NCI-H345 (cell line): ENCODE measurements at regions not wholly inside any gene's neighbourhood (a gene's known extent, or its start where the extent isn't known, plus 50 kb on each side); places are given as distances from the start of the nearest gene placed in this dataset.

ENCODE experiments used
- DNase-seq: peaks from one replicate; lab custom pipeline; 2025; lab: John Stamatoyannopoulos, UW

DNA sequence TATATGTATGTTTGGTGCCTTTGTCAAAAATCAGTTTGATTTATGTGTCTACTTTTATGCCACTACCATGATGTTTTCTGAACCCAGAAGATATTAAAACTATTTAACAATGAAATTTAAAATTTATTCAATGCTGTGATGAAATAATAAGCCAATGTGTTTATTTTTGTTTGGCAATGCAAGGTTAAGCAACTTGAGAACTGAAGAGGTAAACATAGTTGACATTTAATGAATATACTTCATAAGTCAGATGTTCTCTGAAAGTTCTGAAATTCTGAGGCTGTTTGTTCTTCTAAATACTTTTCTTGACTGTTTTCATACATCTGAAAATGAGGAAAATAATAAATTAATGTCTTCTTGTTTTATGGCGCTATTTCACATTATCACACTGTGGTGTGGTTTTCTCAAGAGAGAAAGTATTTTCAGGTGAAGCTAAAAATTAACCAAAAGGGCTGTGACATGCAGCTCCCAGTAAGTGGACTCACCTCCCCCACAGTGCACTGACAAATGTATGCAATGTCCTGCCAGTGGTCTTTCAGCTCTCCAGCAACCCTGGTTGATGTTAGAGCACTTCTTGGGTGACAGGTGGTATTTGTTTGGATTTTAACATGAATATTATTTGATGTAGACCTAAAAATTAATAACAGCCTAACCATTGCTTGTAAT, 863.6 kb upstream of the SALL3 start:
- DNase-seq: no peak

DNA sequence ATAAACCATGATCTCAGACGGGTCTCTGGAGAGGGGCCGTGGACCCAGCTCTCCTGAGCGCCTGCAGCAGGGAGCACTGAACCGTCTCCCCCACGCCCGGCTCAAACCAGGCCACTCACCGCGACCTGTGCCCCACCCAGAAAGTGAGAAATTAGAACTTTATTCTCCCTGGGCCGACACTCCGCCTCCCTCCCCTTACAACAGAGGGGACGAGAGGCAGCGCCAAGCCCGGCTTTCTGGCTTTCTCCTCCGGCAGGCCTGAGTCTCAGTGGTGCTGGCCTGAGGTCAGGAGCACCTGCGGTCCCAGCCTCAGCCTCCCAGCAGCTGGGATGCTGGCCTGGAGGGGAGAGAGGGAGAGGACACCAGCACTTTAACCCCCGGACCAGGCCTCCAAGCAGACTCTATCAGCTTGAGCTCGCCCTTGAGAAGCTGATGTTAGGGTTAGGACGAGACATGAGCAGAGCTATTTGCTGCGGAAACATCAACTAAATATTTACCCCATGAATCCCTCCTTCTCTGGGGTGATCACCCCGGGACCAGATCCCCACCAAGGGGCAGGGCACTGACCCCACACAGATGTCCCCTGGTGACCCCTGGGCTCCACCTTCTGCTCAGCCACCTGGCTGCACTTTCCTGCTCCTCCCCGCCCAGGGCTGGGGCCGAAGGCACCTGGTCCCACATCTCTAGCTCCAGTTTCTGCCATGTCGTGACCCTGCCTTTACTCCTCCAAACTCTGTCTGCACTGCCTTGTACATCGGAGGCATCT, 856.3 kb upstream of the SALL3 start:
- DNase-seq: no peak

DNA sequence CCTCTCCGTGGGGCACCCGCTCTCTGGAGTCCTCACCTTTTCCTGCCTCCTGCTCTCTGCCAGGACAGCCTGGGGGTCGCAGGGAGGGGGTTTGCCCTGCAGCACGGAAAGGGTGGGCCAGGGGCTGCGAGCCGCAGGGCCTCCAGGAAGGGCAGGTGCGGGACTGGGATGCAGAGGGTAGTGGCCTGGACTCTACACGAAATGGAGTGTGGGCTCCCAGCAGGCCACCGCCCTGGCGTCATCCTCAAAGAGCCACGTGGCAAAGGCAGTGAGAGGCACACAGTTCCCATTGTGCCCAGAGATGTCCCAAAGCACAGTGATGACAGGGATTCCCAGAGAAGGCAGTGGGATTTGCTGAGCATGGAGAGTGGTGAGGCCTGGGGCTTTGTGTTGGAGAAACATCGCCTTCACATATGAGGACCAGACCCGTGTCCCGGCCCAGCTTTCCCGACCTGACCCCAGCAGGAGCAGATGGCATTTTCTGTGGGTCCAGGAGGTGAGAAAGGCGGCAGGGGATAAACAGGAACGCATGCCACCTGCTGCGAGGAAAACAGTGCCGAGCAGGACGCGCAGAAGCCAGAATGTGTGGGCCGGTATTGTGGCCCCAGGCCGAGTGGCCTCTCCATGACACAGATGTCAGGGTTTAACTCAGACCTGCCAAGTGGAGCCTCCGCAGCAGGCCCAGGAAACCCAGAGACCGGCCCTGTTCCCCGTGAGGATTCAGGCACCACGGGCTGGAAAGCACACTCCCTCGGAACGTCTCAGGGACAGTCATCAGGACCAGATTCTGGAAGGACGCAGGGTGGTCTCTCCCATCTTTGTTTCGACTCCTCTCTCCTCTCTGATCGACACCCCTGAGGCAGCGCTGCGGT, 855.5 kb upstream of the SALL3 start:
- no peak for DNase-seq

DNA sequence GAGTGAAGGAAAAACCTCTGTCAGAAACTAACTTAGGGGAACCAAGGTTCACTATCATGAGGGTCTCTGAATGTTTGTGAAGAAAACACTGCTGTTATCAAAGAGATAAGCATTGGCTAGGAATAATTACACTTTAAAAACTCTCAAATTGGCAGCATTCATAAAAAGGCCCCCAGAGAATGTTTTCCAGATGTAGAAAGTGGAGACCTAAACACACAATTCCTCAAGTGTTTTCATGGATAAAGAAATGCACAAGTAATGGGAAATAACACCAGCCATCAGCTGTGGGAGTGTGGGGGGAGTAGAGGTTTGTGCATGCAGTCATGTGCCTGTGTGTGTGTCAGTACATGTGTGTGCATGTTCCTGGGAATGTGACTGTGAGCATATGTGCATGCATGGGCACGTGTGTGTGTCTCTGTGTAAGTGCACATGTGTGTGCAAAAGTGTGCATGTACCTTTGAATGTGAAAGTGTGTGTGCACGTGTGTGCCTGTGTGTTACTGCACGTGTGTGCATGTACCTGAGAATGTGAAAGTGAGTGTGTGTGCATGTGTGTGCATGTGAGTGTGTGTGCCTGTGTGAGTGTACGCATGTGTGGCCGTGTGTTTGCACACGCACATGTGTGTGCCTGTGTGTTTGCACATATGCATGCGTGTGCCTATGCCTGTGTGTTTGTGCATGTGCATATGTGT, 854.3 kb upstream of the SALL3 start:
- DNase-seq: no peak

DNA sequence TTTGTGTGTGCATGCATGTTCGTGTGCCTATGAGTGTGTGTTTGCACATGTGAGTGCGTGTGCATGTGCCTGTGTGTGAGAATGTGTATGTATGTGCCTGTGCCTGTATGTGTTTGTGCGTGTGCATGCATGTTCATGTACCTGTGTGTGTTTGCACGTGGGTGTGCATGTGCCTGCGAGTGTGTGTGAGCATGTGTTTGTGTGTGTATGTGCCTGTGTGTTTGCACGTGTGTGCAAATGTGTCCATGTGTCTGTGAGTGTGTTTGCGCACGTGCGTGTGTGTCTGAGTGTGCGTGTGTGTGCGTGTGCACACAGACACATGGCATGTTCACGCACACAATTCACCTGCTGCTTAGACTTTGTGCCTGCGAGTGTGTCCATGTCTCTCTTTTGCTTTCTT, 853.5 kb upstream of the SALL3 start:
- no peak for DNase-seq

DNA sequence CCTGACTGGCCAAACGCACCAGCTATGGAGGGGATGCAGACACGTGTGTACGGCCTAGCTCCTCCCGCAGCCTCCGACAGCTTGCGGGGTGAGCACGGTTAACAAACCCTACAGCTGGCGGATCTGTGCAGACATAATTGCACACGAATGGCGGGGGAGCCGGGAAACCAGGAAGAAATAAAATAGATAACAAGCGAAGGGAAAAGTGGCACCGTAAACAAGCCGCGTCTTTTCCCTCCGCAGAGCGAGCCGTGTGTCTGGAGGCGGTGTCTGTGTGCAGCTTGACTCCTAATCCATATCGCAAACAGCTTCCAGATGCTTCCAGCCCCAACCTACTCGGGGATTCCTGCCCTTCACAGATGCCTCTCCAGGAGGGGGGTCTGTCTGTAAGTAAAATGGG, 853.1 kb upstream of the SALL3 start:
- DNase-seq: no peak

DNA sequence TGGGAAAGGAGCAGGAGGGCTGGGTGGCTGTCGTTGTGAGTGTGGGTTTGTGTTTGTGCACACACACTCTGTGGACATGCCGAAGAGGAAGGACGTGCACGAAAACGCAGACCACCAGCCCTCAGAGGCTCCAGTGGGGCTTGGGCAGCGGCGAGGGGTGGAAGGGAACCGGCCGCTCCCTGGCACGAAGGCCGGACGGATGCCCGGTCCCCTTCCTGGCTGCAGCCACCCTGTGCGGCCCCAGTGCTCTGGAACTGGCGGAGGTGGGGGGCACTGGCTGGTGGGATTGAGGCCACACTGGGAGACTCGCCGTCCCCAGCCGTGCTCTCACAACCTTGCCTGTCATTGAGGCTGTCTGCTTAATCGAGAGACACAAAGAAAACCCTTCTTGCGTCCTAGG, 852.6 kb upstream of the SALL3 start:
- no peak for DNase-seq

DNA sequence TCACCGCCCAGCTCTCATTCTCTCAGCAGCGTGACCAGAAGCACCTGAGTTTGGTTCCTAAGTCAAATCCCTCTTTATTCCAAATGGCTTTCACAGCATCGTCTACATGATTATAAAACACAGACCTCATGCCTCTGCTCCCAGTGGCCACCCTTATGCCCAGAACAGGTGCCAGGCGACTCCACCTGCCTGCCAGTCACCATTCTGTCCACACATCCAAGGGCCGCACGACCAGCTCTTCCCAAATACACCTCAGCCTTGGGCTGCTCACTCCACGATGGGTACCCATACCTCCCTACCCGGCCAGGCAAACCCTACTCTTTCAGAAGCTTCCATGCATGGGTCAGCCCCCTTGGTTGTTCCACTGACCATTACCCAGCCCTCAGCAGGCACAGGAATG, 851.6 kb upstream of the SALL3 start:
- DNase-seq: no peak

DNA sequence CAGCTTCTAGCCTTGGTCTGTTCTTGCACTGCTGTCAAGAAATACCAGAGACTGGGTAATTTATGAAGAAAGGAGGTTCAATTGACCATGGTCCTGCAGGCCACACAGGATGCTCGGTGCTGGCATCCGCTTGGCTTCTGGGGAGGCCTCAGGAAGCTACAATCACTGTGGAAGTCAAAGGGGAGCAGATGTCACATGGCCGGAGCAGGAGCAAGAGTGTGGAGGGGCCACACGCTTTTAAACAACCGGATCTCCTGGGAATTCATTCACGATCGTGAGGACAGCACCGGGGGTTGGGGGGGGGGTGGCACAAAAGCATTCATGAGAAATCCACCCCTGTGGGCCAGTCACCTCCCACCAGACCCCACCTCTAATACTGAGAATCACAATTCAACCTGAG, 850.4 kb upstream of the SALL3 start:
- DNase-seq: no peak

DNA sequence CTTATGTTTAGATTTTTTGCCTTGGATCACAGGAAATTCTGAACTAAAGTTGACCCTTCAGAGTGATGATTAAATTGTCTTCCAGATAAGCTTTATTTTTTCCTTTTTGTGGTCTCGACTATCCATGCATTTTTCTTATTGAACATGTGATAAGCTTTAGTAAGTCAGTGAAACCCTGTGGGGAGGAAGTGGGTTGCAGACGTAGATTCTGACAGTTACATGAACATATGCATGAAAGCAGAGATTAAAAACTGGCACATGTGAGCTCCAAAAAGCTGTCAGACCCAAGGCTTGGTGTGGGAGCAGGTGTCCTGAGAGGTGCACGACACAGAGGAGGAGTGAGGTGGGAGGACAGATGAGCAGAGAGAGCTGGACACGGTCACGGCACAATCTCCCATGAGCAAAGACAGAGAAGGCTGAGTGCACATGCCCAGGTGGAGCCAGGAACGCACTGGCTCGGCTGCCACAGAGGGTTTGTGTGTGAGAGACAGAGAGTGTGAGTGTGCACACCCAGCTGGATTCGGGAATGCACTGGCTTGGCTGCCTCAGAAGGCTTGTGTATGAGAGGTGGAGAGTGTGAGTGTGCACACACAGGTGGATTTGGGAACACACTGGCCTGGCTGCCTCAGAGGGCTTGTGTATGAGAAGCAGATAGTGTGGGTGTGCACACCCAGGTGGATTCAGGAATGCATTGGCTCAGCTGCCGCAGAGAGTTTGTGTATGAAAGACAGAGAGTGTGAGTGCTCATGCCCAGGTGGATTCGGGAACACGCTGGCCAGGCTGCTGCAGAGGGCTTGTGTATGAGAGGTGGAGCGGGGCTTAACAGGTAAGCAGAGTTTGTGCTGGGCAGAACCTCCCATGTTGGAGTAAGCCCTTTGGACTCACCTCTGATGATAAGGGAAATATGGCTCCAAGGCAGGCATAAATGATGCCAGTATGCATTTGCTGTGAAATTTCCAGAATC, 849.1 kb upstream of the SALL3 start:
- no peak for DNase-seq

DNA sequence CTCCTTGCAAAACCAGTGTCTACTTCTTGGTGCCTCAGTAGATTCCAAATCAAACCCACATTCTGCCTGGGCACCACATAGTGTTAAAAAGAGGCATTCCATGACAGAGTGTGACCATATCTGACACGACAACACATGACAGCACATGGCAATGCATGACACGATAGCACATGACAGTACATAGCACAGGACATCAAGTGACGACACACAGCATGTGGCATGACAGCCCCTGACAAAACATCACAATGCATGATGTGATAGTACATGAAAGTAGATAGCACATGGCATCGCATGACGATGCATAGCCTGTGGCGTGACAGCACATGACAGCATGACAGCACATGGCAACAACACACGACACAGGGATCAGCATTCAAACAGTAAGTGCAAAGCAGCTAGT, 845.9 kb upstream of the SALL3 start:
- DNase-seq: no peak

DNA sequence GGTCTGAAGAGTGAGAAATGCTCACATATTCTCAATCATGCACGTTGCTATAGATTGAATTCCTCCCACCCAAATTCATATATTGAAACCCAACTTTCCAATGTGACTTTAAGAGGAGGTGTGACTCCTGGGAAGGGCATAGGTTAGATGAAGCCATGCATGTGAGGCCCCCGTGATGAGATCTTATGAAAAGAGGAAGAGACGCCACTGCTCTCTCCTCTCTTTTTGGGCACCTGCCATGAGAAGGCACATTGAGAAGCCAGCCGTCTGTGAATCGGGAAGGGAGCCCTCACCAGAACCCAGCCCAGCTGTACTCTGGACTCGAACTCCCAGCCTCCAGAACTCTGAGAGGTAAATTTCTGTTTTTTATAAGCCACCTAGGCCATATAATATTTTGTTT, 842.6 kb upstream of the SALL3 start:
- DNase-seq: no peak

DNA sequence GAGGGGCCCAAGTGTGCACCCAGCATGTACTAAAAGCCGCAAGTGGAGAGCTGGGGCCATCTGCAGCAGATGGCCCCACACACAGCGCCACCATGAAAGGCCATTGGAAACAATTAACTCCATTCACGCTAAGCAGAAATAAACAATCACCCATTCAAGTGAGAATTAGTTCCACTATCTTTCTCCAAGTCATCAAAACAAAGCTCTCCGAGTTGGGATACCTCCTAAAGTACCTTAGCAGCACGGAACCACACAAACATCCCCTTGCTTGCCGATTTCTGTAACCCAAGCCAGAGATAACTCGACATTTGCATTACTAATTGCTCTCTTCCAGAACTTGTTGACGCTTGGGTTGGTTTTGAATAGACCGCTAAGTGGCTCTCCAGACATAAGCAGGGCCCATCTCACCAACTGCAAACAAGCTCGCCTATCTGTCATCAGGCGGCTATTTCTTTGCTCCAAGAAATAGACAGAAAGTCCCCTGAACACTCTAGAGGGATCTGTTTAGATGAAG, 840.6 kb upstream of the SALL3 start:
- DNase-seq: peak; percentile 95

DNA sequence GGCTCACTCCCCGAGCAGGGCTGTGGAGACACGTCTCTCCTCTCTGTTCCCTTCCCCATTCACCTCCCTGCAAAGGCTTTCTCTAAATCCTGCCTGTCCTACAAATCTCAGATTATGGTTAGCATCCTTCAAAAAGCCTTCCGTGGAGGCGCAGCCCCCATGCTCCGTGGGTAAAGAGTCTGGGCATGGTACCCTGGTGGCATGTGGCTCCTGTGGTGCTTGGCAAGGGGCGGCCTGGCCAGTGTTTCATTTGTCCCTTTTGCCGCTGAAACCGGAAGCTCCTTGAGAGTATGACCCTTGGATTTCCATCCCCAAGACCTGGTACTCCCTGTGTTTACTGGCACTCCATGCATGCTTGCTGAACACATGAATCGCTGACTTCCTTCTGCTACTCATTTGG, 839.3 kb upstream of the SALL3 start:
- DNase-seq: no peak

DNA sequence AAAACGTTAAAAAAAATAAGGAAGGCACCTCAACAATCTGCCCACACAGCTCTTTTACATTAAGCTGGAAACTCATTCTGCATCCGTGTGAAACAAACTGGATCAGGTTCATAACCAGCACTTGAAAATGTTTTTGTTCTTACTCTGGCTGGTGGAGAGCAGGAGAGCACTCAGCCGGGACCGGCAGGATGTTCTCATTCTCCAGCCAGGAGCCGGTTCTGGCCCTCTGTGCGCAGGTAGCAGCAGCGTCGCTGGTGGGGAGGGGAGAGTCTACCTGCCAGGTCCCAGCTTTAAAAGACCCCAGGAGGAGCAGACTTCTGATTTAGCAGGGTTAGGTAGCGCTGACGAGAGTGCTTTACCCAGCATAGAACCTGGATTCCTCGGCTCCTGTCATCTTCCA, 834.9 kb upstream of the SALL3 start:
- peak; percentile 54 for DNase-seq

DNA sequence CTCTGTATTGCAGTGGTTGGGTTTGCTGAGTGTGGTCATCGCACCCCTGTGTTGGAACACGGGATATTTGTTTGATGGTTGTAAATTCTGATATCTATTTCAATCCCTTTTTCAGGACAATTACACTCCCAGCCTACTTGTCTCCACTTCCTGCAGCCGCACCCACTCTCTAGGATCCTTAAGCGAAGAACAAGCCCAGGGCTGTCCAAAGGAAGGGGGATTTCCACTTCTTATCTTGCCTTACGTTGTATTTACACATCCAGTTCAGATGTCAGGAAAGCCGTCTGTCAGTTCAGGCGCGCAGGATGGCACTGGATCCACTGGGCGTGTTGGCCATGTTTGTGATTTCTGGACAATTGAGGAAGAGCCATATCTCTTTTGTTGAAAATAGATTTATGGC, 834.5 kb upstream of the SALL3 start:
- no peak for DNase-seq

DNA sequence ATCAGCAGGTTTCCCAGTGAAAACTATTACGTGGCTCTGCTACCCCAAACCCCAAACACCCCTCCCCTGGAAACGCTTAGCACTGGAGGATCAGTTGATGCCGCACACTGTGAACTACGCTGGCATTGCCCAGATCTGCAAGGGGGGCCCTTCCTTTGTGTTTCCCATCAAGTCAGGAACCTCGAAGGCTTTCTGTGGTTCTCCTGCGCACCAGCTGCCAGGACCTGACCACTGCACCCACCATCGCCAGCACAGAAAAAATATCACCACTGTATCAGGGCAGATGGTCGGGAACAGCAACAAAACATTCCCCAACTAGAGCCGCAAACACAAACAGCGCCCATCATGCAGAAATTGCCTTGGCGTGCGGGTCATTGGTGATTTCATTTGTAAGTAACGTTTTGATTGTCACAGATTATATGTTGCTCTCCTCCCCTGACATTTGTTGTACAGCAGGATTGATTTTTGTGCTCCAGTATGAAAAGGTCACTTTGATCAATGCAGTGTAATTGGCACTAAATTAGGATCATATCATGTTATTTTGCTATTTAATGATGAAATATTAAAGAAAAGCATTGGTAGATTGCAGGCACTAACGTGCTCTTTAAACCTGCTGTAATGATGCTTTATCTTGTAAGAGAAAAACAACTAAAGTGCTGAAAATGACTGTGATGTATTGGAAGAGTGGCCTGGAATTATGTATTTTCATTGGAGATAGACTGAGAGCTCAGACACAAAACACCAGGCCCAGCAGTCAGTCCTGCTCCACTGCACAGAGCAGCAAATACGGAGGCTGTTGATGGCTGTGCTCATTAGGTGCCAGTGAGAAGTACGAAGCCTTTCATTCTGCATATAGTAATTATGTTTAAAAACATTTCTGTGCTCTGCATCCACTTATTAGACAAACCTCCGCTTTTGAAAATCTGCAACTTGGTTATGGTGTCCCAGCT, 833.2 kb upstream of the SALL3 start:
- no peak for DNase-seq

DNA sequence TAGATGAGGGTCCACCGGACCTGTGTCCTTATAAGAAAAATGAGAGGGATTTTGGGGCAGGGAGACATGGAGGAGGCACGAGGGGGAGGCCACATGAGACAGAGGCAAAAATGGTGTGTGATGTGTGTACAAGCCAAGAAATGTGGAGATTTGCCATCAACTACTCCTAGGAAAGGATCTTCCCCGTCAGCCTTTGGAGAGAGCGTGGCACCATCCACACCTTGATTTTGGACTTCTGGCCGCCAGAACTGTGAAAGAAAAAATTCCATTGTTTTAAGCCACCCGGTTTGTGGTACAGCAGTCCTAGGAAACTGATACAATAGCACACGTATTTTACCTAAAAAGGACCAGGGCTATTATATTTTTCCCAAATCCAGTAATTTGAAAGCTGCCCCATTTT, 829.0 kb upstream of the SALL3 start:
- DNase-seq: no peak

DNA sequence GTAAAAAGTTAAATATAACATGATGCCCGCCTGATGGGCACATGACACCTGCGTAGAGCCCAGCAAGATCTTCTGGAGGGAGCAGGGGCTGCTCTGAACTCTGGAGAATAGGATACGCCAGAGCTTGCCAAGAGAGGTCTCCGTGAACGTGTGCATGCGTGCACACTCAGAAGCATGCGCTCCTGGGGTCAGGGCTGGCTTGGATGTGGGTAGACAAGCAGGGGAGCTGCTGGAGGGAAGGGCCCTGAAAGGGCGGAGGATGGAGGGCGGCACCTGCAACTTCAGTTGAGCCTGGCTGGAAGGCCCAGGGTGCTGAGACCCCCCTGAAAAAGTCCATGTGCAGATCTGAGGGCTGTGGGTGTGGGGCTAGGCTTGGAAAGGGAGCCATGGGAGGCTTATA, 828.4 kb upstream of the SALL3 start:
- DNase-seq: no peak
